Renal cortex interstitium (tissue), 11 donors: ENCODE measurements at regions not wholly inside any gene's neighbourhood (a gene's known extent, or its start where the extent isn't known, plus 50 kb on each side); places are given as distances from the start of the nearest gene placed in this dataset.
"Not testable (repeated sequence)": the region's sequence is repeated elsewhere in the genome, so short reads cannot be mapped to it uniquely, and the experiment has no call there.

Experiments
- DNase-seq, 11 donors: peaks; one replicate each; pipeline ENCODE4 v3.0.0-alpha.2; 2013; ENCODE audit warnings: low read depth in 9 of 11, low spot score in 4 of 11; ENCODE audit errors: extremely low read depth in 1 of 11

DNA sequence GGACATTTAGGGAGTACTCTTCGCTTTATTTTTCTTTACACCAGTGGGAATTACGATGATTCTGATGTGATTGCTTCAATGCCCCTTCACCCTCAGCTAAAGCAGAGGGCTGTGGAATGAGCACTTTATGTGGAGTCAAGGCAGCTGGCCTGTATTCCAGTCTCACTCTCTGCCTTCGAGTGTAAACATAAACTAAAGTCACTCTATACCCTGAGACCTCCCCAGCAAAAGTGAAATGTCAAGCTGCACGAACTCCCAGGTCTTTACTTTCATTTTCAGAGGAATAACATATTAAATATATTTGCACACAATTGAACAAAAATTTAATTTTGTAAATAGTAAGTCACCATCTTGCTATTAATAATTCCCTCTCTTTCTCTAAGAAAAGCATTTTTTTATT, 557.1 kb downstream of the DACH1 start:
- DNase-seq, result no peak

DNA sequence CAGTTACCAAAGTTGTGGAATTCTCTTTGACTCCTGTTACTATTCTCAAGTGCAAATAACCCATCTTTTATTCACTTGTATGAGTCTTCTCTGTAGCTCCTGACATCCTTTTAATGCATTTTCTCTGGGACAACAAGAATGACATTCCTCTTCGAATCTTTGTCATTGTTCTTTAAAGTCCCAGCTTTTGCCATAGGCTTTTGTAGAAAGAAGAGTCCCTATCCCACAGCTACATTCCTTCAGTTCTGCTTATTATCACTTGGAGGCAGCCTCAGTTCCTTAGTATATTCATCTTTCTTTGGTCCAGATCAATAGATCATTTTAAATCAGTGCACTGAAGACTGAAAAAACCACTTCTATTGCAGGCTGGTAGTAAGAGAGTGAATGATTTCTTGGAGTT, 560.2 kb downstream of the DACH1 start:
- no peak for DNase-seq

DNA sequence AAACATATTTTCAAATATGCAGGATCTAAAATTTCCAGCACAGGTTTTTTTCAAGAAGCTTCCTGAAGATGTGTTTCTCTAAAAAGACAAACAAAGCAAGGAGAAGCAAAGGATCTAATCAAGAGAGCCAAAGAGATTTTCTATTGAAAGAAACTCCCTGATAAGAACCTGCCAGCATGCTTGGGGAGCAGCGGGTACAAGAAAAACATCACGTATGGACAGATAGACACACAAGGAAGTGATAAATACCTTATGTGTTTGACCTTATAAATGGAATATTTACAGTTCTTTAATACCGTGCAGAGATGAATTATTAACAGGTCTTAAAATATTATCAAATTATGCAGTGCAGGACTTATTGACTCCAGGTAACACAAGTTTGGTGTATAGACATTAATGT, 562.1 kb downstream of the DACH1 start:
- no peak for DNase-seq

DNA sequence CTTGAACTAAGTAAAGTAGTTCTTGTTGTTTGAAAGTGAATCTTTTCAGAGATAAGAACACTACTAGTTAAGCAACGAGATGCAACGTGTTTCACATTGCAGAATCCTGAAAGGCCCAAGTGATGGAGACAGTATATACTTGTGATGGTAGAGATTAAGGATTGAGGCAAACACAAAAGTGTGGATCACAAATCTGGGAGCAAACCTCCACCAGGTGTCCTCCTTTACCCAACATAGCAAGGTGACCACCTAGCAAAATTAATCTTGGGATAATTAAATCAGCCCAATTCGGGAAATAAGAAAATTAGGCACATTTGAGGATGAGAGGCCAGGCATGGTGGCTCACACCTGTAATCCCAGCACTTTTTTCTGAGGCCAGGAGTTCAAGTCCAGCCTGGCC, 563.9 kb downstream of the DACH1 start:
- DNase-seq, result no peak

DNA sequence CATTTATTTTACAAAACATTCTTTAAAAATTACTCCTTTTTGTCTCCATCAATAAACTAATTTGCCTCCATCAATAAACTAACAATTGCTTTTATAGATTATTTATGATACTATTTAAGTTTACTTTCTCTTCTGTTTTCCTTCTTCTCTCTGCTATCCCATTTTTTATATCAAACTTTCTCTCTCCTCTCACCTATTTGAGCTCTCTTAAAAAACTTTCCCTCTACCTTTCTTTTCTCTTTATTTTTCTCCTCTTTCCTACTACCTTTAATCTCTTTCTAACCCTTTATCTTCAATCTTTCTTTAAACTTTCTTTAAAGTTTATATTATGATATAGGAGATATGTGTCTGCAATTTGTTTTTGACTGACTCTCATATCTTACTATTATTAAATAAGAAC, 566.4 kb downstream of the DACH1 start:
- no peak for DNase-seq

DNA sequence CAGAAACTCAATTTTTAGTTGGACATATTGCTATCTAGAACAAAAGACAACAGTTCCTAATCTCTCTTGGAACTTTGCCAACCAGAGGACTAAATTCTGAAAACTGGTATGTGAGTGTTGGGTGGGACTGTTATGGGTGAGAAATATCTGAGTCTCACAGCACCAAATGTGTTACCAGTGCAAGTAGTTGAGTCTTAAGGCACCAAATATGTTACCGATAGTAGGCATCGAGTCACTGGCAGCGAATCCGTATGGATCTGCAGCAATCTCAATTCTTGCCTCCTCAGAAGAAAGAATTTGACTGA, 575.2 kb downstream of the DACH1 start:
- no peak for DNase-seq

DNA sequence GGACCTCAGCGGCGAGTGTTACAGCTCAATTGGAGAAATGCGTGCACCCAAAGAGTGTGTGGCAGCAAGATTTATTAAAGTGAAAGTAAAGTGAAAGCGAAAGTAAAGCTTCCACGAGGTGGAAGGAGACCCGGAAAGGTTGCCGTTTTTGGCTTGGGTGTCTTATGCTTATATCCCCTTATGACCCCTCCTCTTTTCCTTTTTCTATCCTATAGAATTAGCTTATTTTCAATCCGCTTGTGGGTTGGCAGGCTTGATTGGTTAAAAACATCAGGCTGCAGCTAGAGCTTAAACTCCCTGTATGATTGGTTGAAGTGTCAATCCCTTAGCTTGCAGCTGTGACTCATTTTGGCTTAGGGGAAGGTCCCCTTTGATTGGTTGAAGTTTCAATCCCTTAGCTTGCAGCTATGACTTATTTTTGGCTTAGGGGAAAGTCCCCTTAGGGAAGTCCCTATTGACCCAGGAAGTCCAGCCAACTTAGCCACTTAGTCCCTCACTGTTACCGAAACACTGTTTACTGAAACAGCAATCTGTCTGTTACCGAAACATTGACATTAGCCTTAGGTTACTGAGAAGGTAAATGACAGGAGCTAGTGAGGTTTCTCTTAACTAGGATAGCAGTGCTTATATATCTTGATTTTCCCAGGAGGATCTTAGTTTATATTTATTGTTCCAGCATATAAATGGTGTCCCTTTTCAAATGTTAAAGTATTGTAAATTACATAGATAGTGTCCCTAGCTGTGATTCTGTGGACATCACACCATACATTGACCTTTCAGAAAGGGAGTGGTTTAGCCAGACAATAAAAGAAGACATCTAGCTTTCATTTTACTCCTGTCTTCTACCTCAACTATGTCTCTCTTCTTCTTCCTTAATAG, 575.8 kb downstream of the DACH1 start:
- no peak for DNase-seq

DNA sequence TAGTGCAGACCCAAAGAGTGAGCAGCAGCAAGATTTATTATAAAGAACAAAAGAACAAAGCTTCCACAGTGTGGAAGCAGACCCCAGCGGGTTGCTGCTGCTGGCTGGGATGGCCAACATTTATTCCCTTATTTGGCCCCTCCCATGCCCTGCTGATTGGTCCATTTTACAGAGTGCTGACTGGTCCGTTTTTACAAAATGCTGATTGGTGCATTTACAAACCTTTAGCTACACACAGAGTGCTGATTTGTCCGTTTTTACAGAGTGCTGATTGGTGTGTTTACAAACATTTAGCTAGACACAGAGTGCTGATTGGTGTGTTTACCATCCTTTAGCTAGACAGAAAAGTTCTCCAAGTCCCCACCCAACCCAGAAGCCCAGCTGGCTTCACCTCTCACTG, 577.0 kb downstream of the DACH1 start:
- not testable (repeated sequence) for DNase-seq

DNA sequence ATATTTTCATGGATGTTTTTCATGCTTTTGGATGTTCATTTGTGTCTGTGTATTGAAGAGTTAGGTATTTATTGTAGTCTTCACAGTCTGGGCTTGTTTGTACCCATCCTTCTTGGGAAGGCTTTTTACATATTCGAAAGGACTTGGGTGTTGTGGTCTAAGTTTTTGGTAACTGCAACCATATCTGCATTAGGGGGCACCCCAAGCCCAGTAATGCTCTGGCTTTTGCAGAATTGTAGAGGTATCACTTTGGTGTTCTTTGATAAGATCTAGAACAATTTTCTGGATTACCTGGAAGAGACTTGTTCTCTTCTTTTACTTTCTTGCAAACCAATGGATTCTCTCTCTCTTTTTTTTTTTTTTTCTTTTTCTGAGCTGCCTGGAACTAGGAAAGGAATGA, 581.3 kb downstream of the DACH1 start:
- no peak for DNase-seq

DNA sequence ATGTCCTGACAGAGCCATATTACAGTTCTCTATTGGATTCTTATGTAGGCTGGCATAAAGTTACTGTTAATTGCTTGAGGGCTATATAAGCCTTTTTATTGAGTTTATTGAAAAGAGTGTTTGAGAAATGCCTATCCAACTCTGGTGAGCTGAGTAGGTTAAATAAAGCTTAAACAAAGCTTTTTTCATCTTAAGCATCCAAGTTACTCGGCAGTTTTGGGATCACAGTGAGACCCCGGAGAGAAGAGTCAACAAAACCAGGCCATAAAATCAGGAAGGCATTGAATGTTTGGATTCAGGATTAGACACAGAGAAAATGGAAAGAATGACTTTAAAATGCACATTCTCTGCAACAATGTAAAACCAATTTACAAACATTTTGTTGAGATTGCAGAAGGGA, 588.5 kb downstream of the DACH1 start:
- DNase-seq, result no peak

DNA sequence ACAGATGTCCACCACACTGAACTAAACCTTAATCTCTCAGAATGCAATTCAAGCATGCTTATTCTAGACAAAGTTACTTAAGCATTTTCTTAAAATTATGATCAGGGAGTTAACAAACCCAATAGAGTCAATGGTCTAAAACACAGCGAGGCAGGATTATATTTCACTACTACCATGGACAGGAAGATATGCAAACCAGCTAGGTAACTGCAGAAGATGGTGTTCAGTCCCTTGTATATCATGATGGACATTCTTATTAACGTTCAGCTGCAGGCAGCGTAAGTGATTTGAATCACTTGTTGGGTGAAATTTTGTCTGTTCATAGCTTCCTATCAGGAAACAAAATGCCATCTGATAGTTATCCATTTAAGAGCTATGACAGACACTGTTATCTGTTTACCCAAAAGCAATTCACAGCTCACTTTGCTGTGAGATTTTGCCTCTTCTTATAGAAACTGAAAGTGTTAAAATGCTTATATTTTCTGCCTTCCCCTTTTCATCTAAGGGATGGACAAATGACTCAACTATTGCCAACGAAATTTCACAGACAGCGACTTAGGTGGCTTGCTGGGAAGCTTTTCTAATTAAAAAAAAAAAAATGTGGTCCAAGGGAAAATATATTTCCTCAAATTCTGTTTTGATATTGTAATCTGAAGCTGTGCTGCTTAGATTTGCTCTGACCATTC, 591.9 kb downstream of the DACH1 start:
- DNase-seq, result no peak

DNA sequence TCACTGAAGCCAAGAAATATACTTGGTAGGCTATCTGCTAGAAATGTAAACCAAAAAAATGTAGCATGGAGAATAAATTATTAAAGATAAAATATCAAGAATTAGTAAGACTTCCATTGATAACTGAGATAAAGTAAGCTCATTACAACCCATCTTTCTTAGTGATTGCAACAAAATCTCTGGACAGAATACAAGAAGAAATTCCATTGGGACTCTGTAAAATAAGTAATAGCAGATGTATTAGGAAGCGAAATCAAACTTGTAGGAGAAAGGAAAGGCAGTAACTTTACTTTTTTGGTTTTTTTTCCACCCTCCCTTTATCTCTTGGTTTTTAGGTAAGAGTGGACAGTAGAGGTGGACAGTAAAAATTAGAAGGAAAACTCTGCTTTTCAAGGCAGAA, 605.7 kb downstream of the DACH1 start:
- DNase-seq, result no peak

DNA sequence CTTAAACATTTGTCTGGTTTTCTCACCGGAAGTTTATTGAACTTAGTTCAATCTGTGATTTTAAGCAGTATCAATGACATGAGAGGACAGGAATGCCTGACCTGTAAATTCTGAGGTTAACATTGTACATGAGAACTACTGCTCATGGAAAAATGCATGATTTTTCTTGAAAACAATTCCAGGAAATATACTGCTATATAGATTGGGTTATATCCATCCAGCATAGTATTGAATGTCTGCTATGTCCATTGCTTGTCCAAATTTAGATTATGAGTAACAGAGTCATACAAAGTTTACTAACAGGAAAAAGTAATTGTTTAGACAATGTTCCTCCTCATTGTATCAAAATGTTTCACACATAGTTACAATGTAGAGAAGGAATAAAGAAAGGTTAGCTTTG, 606.8 kb downstream of the DACH1 start:
- DNase-seq, result no peak

DNA sequence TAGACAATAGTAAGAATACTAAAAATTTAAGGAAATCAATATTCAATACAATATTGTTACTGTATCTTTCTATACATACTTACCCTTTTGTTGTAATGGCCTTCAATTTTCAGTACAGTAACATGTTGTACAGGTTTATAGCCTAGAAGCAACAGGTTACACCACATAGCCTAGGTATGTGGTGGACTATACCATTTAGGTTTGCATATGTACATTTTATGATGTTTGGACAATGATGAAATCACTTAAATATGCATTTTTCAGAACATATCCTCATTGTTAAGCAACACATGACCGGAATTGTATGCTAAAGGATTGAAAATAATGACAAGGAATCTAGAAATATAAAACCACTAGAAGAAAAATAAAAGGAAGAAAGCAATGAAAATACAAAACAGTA, 611.4 kb downstream of the DACH1 start:
- no peak for DNase-seq

DNA sequence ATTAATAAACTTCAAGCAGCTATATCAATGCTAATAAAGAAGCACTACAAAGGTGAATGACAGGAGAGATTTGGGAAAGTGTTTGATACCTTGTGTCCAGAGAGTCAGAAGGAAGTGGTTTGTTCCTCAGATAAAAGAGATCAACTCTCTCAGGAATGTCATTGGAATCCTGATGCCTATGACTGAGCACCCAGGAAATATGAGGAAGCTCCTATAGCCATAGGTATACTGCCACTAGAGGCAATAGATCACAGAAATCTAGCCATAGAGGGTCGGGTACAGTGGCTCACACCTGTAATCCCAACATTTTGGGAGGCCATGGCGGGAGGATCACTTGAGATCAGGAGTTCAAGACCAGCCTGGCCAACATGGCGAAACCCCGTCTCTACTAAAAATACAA, 612.6 kb downstream of the DACH1 start:
- no peak for DNase-seq

DNA sequence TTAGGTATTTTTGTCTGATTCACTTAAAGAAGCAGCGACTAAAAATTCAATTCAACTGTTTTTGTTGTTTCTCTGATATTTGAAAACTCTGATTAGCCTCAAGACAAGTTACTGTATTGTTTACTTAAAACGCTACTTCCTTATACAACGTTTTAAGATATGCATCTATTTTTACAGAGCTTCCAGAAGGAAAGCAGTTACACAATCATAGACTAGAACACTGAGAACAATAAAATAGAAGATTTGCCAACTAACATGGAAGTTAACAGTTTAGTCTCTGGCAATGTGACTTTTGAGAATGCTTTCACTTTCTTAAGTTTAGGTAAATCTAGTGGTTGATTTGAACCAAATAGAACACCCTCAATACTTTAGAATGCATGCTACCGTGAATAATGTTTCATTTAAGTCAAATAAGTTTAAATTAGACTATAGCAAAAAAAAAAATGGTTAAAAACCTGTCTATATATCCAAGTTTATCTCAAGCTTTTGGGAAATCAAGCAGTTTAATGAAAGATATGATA, 614.8 kb downstream of the DACH1 start:
- no peak for DNase-seq

DNA sequence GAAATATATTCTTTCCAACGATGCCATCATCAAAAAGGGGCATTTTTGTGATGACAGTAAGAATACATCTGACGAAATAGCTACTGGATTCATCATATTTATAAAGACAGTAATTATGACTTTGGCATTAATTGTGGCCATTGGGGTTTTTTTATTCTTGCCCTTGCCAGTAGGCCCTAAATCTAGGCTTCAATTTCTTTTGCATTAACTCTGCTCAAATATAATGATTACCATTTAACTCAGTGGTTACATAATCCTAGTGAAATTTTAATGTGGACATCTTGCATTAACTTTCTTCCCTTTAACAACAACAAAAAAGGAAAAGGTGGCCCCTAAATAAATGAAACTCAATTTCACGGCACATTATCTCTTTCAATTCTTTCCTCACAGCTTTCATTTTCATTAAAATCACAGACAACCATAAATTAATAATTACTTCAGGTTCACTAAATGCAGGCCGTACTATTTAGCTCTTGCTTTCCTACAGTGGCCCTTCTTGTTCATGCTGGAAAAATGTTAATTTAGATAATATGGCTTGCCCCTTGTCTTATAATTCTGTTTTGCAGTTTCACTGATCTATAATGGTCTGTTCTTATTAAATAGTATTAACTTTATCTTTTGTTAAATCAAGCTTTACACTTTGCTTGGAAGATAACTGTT, 615.6 kb downstream of the DACH1 start:
- no peak for DNase-seq

DNA sequence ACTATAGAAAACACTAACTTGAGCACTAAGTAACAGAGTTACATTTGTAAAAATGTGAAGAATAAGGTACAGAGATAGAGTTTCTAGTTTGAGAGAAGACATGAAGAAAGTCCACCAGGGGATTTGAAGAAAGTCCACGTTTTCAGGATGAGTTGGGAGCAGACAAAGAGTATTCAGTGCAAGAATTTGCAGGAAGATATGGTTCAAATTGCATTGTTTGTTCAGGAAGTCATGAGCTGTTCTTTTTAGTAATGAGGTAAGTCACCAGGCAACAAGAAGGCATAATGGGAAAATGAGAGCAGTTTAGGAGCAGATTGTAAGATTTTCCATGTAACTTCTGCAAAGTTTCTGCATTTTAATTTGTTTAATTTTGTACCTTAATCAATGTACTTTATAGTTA, 618.0 kb downstream of the DACH1 start:
- no peak for DNase-seq

DNA sequence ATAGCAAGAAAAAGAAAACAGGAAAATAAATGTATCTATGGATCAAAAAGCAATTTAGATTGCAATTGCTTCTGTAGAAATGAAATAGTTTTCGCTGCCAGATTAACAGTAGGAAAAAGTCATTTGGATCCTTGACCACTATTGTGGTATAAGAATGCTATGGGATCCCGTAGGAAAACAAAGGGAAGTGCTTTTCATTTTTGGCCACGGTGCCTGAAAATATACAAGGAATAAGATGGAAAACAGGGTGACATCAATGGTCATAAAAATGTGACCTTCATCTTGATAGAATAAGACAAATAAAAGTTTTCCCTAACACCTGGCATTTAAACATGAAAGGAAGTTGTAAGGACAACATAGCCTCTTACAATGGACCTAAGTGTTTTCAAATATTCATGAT, 622.8 kb downstream of the DACH1 start:
- DNase-seq, result no peak

DNA sequence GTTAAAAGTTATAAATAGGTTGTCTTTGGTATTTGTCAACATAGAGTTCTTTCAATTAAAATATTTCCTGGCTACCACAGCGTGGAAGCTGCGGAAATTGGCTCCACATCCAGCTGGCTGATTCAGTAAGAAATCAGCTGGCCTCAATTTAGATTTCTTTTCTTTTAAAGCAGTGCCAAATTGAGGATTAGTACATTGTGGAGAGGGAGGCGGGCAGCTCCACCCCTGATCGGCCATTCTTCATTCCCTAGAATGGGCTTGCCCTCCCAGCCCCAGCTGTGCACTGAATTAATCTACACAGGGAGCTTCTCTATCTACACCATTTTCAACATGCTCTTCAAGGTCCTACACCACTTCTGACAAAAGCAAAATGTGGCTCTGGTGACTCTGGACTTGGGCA, 624.8 kb downstream of the DACH1 start:
- no peak for DNase-seq
